Gastroesophageal sphincter (tissue), 3 donors: ENCODE measurements at regions not wholly inside any gene's neighbourhood (a gene's known extent, or its start where the extent isn't known, plus 50 kb on each side); places are given as distances from the start of the nearest gene placed in this dataset.

ENCODE experiments used
- CTCF ChIP-seq, 4 experiments: fragments of 200-600 bp in 2 of 4; fragments of 450-650 bp in 2 of 4; sonication (generic) in 1 of 4; IDR thresholded peaks; one replicate each; pipeline ENCODE4 v1.5.1; 2017 to 2019; ENCODE audit warnings: antibody characterized with exemption in 4 of 4, mild to moderate bottlenecking in 2 of 4, moderate library complexity in 2 of 4
- EP300 ChIP-seq: sonication (generic); formaldehyde crosslinking; IDR thresholded peaks from one replicate; pipeline ENCODE4 v1.6.1; 2017; ENCODE audit warnings: antibody characterized with exemption, mild to moderate bottlenecking
- POLR2A ChIP-seq, 2 donors: fragments of 450-650 bp; IDR thresholded peaks; one replicate each; pipeline ENCODE4 v1.6.1; 2017; ENCODE audit warnings: antibody characterized with exemption in 2 of 2, mild to moderate bottlenecking in 2 of 2, moderate library complexity in 1 of 2
- POLR2AphosphoS5 ChIP-seq: sonication (generic); formaldehyde crosslinking; IDR thresholded peaks from one replicate; pipeline ENCODE4 v1.6.1; 2017; ENCODE audit warnings: antibody characterized with exemption

- no peak for TF ChIP-seq POLR2AphosphoS5
- TF ChIP-seq CTCF (IDR thresholded peaks at IDR 0.05): no peak
- no peak for TF ChIP-seq POLR2A (IDR thresholded peaks at IDR 0.05)
- TF ChIP-seq EP300: no peak
Measured at GRCh38 chr5:167448376-167448775, 843.1 kb upstream of the WWC1 start.
